GM12872 (cell line): ENCODE measurements at regions not wholly inside any gene's neighbourhood (a gene's known extent, or its start where the extent isn't known, plus 50 kb on each side); places are given as distances from the start of the nearest gene placed in this dataset.

Experiments used
- TF ChIP-seq, protein P1 (sequence below): IDR thresholded peaks from 3 replicates; pipeline ENCODE4 v1.5.1; 2011; ENCODE audit warnings: low read depth, mild to moderate bottlenecking, low read length, moderate library complexity; ENCODE audit not compliant: insufficient read depth

- TF ChIP-seq, protein P1, sequence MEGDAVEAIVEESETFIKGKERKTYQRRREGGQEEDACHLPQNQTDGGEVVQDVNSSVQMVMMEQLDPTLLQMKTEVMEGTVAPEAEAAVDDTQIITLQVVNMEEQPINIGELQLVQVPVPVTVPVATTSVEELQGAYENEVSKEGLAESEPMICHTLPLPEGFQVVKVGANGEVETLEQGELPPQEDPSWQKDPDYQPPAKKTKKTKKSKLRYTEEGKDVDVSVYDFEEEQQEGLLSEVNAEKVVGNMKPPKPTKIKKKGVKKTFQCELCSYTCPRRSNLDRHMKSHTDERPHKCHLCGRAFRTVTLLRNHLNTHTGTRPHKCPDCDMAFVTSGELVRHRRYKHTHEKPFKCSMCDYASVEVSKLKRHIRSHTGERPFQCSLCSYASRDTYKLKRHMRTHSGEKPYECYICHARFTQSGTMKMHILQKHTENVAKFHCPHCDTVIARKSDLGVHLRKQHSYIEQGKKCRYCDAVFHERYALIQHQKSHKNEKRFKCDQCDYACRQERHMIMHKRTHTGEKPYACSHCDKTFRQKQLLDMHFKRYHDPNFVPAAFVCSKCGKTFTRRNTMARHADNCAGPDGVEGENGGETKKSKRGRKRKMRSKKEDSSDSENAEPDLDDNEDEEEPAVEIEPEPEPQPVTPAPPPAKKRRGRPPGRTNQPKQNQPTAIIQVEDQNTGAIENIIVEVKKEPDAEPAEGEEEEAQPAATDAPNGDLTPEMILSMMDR: no peak
These were observed 245.0 kb downstream of the UTRN start for GRCh38 chr6:144530118-144530517.

DNA sequence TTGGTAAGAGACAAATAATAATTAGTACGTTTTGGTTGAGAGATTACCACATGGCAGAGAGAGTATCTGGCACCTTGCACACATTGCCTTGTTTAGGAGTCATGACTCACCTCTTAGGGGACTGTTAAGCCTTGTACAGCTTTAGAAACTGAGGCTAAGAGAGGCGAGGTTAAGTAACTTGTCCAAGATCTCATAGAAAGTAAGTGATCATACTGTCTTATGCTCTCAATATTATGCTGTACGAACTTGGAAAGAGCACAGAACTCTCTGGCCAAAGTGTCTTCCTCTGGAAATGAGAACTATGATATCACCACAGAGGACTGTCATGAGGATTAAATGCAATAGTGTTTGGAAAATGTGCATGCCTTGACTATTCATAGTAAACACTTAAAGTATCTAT is 249.0 kb downstream of the UTRN start:
- TF ChIP-seq, protein P1: no peak

DNA sequence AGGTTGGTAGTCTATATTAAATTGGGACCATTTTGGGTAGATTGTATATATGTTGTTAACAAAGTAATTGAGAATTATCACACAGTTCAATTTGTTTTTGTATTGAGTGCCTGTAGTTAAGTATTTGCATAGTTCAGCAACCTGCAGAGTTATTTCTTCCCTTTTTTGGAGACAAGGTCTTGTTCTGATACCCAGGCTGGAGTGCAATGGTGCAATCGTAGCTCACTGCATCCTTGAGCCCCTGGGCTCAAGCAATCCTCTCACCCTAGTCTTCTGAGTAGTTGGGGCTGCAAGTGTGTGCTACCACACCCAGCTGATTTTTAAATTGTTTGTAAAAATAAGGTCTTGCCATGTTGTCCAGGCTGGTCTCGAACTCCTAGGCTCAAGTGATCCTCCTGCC is 250.5 kb downstream of the UTRN start:
- TF ChIP-seq, protein P1: no peak

- TF ChIP-seq, protein P1: no peak
These were observed 250.9 kb downstream of the UTRN start for GRCh38 chr6:144536079-144536478.

DNA sequence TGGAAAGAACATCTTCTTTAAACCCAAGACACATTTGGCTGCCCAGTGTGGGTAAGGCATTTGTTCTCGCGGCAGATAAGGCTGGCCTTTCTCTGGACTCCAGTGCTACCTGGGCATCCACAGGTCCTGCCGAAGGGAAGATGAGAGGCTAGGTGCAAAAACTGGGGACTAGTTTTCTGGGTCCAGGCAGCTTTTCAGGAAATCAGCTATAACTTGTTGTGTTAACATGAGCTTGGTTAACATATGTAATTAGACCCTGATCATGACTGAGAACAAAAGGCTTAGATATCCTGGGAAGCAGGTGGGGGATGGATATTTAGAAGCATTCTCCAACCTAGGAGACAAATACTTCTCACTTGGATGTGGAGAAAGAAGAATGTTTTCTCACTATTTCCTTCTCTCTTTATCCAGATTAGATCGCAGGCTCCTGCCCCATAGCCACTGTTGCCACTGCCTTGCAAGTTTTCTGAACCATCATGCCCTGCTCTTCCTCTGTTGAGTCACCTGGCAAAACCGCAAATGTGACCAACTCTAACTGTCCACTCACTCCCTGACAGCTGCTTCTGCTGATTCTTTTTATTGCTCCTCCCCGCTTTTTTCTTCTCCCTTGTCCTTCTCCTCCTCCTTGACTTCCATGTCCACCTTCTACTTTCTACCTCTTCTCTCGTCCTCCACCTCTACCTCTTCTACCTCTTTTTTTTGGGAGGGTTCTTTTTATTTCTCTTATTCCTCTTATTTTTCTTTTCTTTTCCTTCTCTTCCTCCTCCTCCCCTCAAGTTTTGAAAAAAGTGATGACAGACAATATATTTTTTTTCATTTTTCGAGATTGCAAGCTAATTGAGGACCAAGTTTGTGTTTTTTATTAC is 258.1 kb downstream of the UTRN start:
- TF ChIP-seq, protein P1: no peak

DNA sequence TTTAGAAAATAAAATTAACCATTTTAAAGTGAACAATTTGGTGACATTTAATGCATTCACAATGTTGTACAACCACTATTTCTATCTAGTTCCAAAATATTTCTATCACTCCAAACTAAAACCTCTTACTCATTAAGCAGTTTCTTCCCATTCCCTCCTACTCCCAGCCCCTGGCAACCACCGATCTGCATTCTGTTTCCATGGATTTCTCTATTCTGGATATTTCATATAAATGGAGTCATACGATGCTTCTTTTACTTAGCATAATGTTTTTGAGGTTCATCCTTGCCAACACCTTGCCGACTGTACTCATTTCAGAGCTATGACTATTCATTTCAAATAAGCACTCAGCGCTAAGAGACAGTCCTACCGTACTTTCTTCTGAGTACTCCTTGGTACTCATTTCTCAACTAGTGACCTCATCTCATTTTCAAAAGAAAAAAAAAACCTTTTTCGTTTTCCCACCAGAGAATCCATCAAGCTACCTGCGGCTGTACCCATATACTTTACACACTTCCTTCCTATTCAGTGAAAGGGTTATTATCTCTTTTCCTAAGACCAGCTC is 259.2 kb downstream of the UTRN start:
- TF ChIP-seq, protein P1: no peak

DNA sequence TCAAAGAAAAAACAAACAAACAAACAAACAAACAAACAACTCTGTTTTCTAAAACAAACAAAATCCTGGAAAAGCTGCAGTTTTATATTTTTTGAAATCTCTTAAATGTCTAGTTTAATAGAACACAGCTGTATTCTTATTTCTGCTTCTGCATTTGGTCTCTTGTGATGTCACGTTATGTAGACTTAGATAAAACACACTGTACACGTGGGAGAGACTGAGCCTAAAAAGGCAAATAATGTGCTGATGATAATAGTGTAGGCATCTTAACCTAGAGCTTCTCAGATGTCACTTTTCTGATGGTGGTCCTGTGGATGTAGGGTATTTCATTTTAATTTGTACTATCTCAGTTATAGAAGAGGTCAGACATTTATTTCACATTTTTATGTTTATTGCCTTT is 261.7 kb downstream of the UTRN start:
- TF ChIP-seq, protein P1: no peak
